Stimulated activated CD8-positive, alpha-beta memory T cell treated with anti-CD3 and anti-CD28 coated beads, Interleukin-7, amount 100 ng/mL, for 48 hours (primary cell): ENCODE measurements at regions not wholly inside any gene's neighbourhood (a gene's known extent, or its start where the extent isn't known, plus 50 kb on each side); places are given as distances from the start of the nearest gene placed in this dataset.

ENCODE experiments used
- DNase-seq, 2 donors: peaks; one replicate each; pipeline ENCODE4 v3.0.0-alpha.2; 2020; ENCODE audit warnings: low read depth in 1 of 2; ENCODE audit errors: extremely low read depth in 1 of 2

GRCh38 chr3:59266551-59266950, 216.7 kb upstream of the CFAP20DC start:
- DNase-seq = no peak

DNA sequence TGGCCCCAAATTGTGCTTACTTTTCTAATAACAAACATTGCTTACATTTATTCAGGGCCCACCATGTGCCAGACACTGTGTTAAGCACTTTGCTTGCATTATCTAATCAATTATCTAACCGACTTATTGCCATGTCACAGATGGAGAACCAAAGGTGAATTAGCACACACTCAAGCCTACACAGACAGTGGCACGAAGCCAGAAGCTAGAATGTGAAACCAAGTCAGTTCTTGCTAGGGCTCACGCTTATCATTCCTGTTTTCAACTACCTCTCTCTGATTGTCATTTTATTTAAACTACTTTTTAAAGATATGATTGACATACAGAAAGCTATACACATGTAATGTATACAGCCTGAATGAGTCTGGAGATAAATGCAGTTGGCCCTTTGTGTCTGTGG, 215.7 kb upstream of the CFAP20DC start:
- DNase-seq = no peak

DNA sequence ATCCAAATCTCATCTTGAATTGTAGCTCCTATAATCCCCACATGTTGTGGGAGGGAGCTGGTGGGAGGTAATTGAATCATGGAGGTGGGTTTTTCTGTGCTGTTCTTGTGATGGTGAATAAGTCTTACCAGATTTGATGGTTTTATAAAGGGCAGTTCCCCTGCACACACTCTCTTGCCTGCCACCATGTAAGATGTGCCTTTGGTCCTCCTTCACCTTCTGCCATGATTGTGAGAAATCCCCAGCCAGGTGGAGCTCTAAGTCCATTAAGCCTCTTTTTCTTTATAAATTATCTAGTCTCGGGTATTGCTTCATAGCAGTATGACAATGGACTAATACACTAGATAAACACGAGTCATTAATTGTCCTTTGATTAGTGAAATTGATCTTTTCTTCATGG, 214.5 kb upstream of the CFAP20DC start:
- DNase-seq = no peak

GRCh38 chr3:59263152-59263551, 213.3 kb upstream of the CFAP20DC start:
- DNase-seq = no peak

- DNase-seq = no peak
Observed at GRCh38 chr3:59262076-59262498, 212.3 kb upstream of the CFAP20DC start.

DNA sequence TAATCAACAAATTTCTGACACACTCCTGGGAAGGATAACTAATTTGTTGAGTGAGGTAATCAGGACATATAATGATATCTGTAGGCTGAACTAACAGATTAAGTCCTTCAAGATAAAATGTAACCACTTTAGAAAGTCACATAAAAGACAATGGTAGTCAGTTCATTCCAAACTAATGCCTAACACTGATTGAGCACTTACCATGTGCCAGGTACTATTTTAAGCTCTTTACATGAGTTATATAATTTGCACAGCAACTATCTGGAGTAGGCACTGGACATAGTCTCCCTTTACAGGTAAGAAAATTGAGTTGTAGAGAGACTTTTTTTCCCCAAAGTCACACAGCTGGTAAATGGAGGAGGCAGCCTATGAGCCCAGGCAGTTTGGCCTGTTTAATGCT, 211.2 kb upstream of the CFAP20DC start:
- no peak for DNase-seq

DNA sequence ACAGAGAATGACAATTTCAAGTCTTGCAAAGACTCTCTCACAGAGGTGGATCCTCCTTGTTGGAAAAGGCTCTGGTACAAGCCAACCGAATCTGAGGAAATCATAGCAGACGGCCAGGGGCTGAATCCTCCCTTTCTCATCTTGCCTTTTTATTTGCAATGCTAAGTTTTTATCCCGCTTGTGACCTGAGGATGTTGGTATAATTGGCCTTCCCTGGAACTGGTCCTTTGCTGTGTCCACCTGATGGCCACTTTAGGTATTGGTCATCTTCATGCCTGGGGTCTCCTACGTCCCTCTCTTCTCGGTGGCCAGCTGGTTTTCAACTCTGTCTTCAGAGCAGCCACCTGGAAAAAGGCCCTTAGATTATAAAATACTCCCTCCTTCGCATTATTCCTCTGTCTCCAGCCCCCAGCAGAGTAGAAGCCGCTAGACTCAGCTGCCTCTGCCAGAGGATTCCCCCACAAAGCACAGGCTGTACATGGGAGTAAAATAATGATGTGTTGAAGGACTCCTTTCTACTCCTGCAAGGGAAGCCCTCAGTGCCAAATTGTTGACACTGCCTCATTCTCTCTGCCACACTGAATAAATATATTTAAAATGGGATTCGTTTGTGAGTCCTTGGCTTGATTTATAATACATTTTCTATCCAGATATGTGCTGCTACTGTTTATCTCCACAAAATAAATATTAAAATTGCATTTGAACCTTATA, 208.9 kb upstream of the CFAP20DC start:
- no peak for DNase-seq

GRCh38 chr3:59257506-59257905, 207.7 kb upstream of the CFAP20DC start:
- no peak for DNase-seq

DNA sequence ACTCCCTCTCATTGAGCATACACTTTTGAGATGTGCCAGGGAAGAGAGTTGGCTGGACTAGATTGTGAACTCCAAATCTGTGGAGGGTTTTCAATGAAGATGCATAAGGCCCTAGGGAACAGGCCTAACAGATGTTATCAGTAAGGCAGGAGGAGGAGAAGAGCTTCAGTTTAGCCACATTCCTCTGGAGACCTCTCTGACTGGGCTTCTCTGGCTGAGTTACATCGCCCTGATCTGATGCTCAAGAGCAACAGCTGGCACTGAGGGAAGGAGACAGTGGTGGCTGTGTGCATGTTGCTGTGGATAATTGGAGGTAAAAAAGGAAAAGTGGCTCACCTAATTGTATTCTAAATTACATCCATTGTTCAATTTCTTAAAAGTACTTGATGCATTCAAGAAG, 206.4 kb upstream of the CFAP20DC start:
- no peak for DNase-seq

- DNase-seq = no peak
Observed at GRCh38 chr3:59254976-59255375, 205.2 kb upstream of the CFAP20DC start.

- no peak for DNase-seq
Observed at GRCh38 chr3:59254433-59254832, 204.6 kb upstream of the CFAP20DC start.

- no peak for DNase-seq
Observed at GRCh38 chr3:59253523-59253922, 203.7 kb upstream of the CFAP20DC start.

DNA sequence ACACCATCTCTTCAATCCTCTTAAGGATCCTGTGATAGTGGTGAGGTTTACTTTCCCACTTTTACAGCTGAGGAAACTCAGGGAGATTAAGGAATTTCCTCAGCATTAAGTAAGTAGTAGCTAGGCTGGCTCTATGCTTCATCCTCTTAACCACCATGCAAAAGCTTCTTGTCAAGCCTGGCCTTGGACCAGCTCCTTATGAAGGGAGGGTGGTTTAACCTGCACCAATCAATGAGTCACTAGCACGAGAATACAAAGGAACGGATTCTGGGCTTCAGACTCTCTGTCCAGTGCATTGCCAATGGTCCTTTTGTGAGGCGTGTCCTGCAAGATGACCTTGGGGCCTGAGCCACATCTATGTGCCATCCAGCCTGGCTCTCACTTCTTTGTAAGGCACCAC, 202.0 kb upstream of the CFAP20DC start:
- DNase-seq = no peak

DNA sequence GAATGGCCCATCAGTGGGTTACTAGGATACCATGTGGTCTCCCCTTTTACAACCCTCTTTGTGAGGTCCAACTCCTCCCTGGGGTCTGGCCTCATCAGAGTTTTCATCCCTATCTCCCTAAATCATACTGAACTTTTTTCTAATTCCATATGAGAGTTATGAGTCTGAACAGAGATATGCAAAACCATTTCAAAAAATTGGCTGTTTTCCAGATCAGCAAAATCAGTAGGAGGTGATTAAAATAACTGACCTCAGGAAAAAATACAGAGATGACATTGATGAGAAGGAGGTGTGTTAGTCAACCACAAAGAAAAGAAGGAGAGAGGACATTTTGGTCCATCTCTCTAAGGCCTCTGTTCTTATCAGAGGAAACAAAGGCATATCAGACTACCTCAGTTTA, 200.8 kb upstream of the CFAP20DC start:
- DNase-seq = no peak

GRCh38 chr3:59249698-59250361, 200.0 kb upstream of the CFAP20DC start:
- DNase-seq = no peak

GRCh38 chr3:59249004-59249403, 199.2 kb upstream of the CFAP20DC start:
- no peak for DNase-seq

DNA sequence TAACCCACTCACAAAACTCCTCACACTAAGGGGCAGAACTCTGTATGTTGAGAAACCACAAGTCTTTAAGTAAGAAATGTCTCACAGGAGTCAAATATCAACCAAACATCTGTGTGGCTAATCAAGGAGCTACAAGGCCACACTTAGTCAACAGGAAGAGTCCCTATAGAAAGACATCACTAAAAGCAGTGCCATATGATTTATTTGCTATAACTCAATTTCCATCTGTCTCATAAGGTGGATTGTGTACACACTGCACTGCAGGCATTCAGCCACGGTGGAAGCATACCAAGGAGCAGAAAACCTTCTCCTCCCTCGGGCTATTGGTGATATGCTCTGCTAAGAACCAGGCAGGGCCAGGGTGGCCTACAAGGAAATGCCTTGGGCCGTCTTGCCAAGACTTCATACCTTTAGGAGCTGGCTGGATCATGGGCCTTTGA, 197.6 kb upstream of the CFAP20DC start:
- DNase-seq = no peak

GRCh38 chr3:59246719-59247401, 197.0 kb upstream of the CFAP20DC start:
- DNase-seq = no peak

DNA sequence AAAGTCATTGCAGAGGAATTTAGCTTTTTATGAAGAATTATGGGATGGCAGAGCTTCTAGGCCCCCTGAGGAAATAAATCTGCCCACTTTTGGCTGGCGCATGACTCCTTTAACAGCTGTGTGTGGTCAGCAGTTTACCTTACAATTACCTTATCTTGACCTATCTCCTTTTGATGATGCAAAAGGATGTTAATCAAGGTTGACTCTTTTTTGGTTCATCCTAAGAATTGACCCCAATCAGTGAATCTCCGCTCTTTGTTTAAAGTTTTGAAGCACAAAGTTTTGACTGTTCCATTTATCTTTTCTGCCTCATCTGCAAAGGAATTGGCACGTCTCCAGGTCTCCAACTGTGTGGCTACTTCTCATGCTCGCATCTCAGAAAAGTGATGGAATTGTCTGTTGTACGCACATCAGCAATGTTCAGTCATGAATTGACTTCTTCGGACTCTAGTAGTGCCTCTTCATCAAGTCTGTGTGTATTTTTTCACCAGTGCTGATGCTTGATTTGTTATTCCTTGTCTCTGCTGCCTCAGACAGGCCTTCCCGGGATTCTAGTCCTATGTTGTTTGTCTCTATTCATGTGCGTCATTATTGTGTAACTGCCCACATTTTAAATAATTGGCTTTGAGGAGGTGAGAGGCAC, 196.2 kb upstream of the CFAP20DC start:
- no peak for DNase-seq

DNA sequence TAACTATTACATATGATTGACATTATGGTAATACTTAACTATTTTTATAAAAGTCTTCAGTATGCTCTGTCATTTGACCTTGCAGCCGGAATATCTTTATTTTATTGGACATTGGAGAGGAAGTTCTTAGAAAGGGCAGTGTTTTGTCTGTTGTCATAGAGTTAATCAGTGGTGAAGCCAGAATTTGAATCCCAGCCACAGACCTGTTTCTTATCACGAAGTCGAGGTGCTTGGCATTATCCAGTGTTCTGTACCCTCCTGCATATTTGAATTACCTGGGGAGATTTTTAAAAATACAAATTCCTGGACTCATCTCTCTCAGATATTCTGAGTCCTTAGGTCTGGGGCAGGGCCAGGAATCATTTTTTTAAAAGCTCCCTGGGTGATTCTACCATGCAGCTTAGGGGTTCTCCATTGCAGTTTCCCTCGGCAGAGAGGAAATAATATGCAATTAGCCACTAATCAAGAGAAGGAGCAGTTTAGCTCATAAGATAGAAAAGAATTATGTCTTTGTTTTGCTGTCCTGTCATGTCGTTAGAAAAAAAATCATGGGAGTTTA, 195.6 kb upstream of the CFAP20DC start:
- DNase-seq = no peak

DNA sequence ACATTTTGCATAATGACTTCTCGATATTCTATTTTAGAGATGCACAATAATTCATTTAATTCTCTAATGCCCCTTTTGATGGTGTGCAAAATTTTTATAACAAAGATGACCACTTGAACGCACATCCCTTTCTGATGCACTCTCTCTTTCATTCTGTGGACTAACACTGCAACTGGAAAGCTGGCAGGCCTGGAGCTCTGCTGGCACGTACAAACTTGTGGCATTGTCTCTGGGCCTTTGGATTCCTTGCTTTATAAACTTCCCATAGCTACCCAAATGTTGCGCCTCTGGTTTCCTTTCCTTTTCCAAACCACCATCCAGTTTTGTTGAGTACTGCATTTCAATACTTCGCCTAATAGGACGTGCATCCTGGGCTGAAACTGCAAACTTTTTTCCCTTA, 194.5 kb upstream of the CFAP20DC start:
- DNase-seq = no peak
